Small intestine (tissue), 7 donors: ENCODE measurements at regions not wholly inside any gene's neighbourhood (a gene's known extent, or its start where the extent isn't known, plus 50 kb on each side); places are given as distances from the start of the nearest gene placed in this dataset.

Source experiments
- DNase-seq, 2 donors: peaks; one replicate each; pipeline versions ENCODE4 v3.0.0 to v3.0.0-alpha.2; 2013
- FAIRE-seq: peaks from 2 replicates; lab custom pipeline; 2012; peaks lifted over from hg19 to GRCh38; lab: Jason Lieb, UNC
- H3K27ac ChIP-seq, 3 donors: one replicate each; pipeline ENCODE4 v1.5.1; 2013; ENCODE audit warnings: low read length in 2 of 3, mild to moderate bottlenecking in 2 of 3, control low read depth in 1 of 3, inconsistent platforms in 1 of 3, low read depth in 1 of 3, moderate library complexity in 1 of 3
- H3K27me3 ChIP-seq, 3 donors: one replicate each; pipeline ENCODE4 v1.6.1; 2013; ENCODE audit warnings: low read length in 3 of 3, inconsistent platforms in 1 of 3; ENCODE audit not compliant: control insufficient read depth in 3 of 3, insufficient read depth in 3 of 3
- H3K36me3 ChIP-seq, 3 donors: one replicate each; pipeline ENCODE4 v1.6.1; 2013; ENCODE audit warnings: low read length in 3 of 3, inconsistent platforms in 1 of 3, low read depth in 1 of 3, mild to moderate bottlenecking in 1 of 3, moderate library complexity in 1 of 3; ENCODE audit not compliant: control insufficient read depth in 3 of 3, insufficient read depth in 2 of 3
- H3K4me1 ChIP-seq, 3 donors: one replicate each; pipeline ENCODE4 v1.6.1; 2013; ENCODE audit warnings: low read length in 2 of 3, inconsistent platforms in 1 of 3, low read depth in 1 of 3, mild to moderate bottlenecking in 1 of 3, moderate library complexity in 1 of 3; ENCODE audit not compliant: control insufficient read depth in 3 of 3, insufficient read depth in 2 of 3
- H3K4me3 ChIP-seq, 3 donors: one replicate each; pipeline ENCODE4 v1.5.1; 2013; ENCODE audit warnings: low read length in 3 of 3, control low read depth in 1 of 3, inconsistent platforms in 1 of 3, low read depth in 1 of 3, mild to moderate bottlenecking in 1 of 3, moderate library complexity in 1 of 3
- H3K9me3 ChIP-seq, 2 donors: one replicate each; pipeline ENCODE4 v1.6.1; 2013; ENCODE audit warnings: low read depth in 1 of 2, low read length in 1 of 2; ENCODE audit not compliant: control insufficient read depth in 2 of 2, insufficient read depth in 1 of 2
- WGBS, 3 donors: extraction: QIAGEN DNeasy Blood & Tissue Kit; methylation state at CpG; one replicate each; pipeline ENCODE4 v1.1.7; 2013; 5-methylcytosine and 5-hydroxymethylcytosine counted together
- donor health status: healthy with polysubstance abuse.
- donor health status: control.
- donor health status: control.
- donor health status: Bipolar disorder and iron deficiency.
- donor health status: healthy.

- DNase-seq: no peak
- peaks cover 0 to under 1% of the 10 kb centered on the region in 2 donors for H3K9me3 ChIP-seq
- H3K4me3 ChIP-seq: no peak overlapping the region
- FAIRE-seq: no peak
- no peaks in the 10 kb centered on the region for H3K4me1 ChIP-seq
- H3K36me3 ChIP-seq: no peaks in the 10 kb centered on the region
- no peaks in the 10 kb centered on the region for H3K27me3 ChIP-seq
- no peak overlapping the region for H3K27ac ChIP-seq
Measured at GRCh38 chr20:4513720-4514119, 172.5 kb upstream of the PRNP start.

GRCh38 chr20:4512891-4513550 lies 173.2 kb upstream of the PRNP start:
- H3K36me3 ChIP-seq: no peaks in the 10 kb centered on the region
- WGBS, 3 donors: 37 to 51% (median 38%) methylated on average over 3 of the region's 3 CpGs
- H3K27me3 ChIP-seq: peaks cover 0 to 2% (median 0%) of the 10 kb centered on the region in 3 donors
- peak in 1 of 2 donors; percentile 47 for DNase-seq
- no peak overlapping the region for H3K4me3 ChIP-seq
- H3K27ac ChIP-seq: no peak overlapping the region
- H3K4me1 ChIP-seq: no peaks in the 10 kb centered on the region
- peaks cover 0 to 4% of the 10 kb centered on the region in 2 donors for H3K9me3 ChIP-seq
- FAIRE-seq: no peak

- no peak for DNase-seq
- no peak overlapping the region for H3K27ac ChIP-seq
- no peaks in the 10 kb centered on the region for H3K36me3 ChIP-seq
- no peaks in the 10 kb centered on the region for H3K4me1 ChIP-seq
- FAIRE-seq: no peak
- H3K9me3 ChIP-seq: peaks cover 0 to 4% of the 10 kb centered on the region in 2 donors
- WGBS, 3 donors: 81 to 91% (median 87%) methylated on average over 1 of the region's 1 CpG
- peaks cover 0 to 2% (median 0%) of the 10 kb centered on the region in 3 donors for H3K27me3 ChIP-seq
- H3K4me3 ChIP-seq: no peak overlapping the region
Measured at GRCh38 chr20:4511776-4512175, 174.5 kb upstream of the PRNP start.

GRCh38 chr20:4509825-4510522 lies 176.3 kb upstream of the PRNP start:
- H3K4me3 ChIP-seq: no peak overlapping the region
- H3K27me3 ChIP-seq: peaks cover 0 to 2% (median 0%) of the 10 kb centered on the region in 3 donors
- peaks cover 0 to 4% of the 10 kb centered on the region in 2 donors for H3K9me3 ChIP-seq
- H3K4me1 ChIP-seq: no peaks in the 10 kb centered on the region
- no peak overlapping the region for H3K27ac ChIP-seq
- no peak for DNase-seq
- H3K36me3 ChIP-seq: no peaks in the 10 kb centered on the region
- FAIRE-seq: no peak
- WGBS, 3 donors: 78 to 85% (median 78%) methylated on average over 3 of the region's 3 CpGs

- Histone ChIP-seq H3K36me3 (no peaks in the 10 kb centered on the region), H3K4me1 (no peaks in the 10 kb centered on the region), H3K4me3 (no peak overlapping the region), H3K27me3 (peaks cover 0 to 2% (median 0%) of the 10 kb centered on the region in 3 donors), H3K9me3 (peaks cover 0 to 4% of the 10 kb centered on the region in 2 donors), H3K27ac (no peak overlapping the region)
- DNase-seq (no peak), FAIRE-seq (no peak)
- WGBS, 3 donors: 71 to 87% (median 82%) methylated on average over 3 of the region's 3 CpGs
Measured at GRCh38 chr20:4508773-4509172, 177.5 kb upstream of the PRNP start.

- H3K27me3 ChIP-seq: peaks cover 0 to 2% (median 0%) of the 10 kb centered on the region in 3 donors
- WGBS, 3 donors: 25 to 33% (median 27%) methylated on average over 6 of the region's 6 CpGs
- FAIRE-seq: no peak
Measured at GRCh38 chr20:4507288-4507719, 179.0 kb upstream of the PRNP start.

GRCh38 chr20:4504814-4505213 lies 181.4 kb upstream of the PRNP start:
- Histone ChIP-seq H3K9me3 (peaks cover 0 to 16% of the 10 kb centered on the region in 2 donors), H3K4me3 (no peak overlapping the region), H3K27ac (no peak overlapping the region), H3K27me3 (peaks cover 0 to 2% (median 0%) of the 10 kb centered on the region in 3 donors), H3K36me3 (no peaks in the 10 kb centered on the region), H3K4me1 (no peaks in the 10 kb centered on the region)
- FAIRE-seq (no peak), DNase-seq (no peak)
- 83 to 86% (median 86%) methylated on average over 4 of the region's 4 CpGs for WGBS, 3 donors

More at GRCh38 chr20:4507288-4507719, 179.0 kb upstream of the PRNP start:
- H3K36me3 ChIP-seq: no peaks in the 10 kb centered on the region
- H3K9me3 ChIP-seq: peaks cover 0 to 4% of the 10 kb centered on the region in 2 donors
- no peak overlapping the region for H3K4me3 ChIP-seq
- no peak for DNase-seq
- no peak overlapping the region for H3K27ac ChIP-seq
- H3K4me1 ChIP-seq: no peaks in the 10 kb centered on the region

GRCh38 chr20:4502756-4503155 lies 183.5 kb upstream of the PRNP start:
- Histone ChIP-seq H3K4me1 (no peaks in the 10 kb centered on the region), H3K27ac (no peak overlapping the region), H3K27me3 (no peaks in the 10 kb centered on the region), H3K36me3 (no peaks in the 10 kb centered on the region), H3K9me3 (peaks cover 0 to 12% of the 10 kb centered on the region in 2 donors), H3K4me3 (no peak overlapping the region)
- DNase-seq (no peak), FAIRE-seq (no peak)
- 26 to 47% (median 35%) methylated on average over 4 of the region's 4 CpGs for WGBS, 3 donors
